ENCODE measurements at regions not wholly inside any gene's neighbourhood (a gene's known extent, or its start where the extent isn't known, plus 50 kb on each side); places are given as distances from the start of the nearest gene placed in this dataset.

GRCh38 chr1:216896146-216896545 lies 172.9 kb upstream of the ESRRG start:
- TF ChIP-seq CTCF (conservative IDR thresholded peaks at IDR 0.05; ENCODE audit: low read depth, low read length) (no peak), POLR2A (IDR thresholded peaks at IDR 0.05; ENCODE audit: low read depth, low read length) (no peak), RCOR1 (IDR thresholded peaks at IDR 0.05; ENCODE audit: insufficient replicate concordance, low read length) (no peak), ELK1 (IDR thresholded peaks at IDR 0.05; ENCODE audit: borderline replicate concordance, low read depth, low read length) (no peak), FOS (IDR thresholded peaks at IDR 0.05; ENCODE audit: low read depth, low read length) (no peak), RAD21 (IDR thresholded peaks at IDR 0.05; ENCODE audit: low read length) (no peak), CEBPB (IDR thresholded peaks at IDR 0.05; ENCODE audit: low read depth, low read length) (no peak), RFX5 (IDR thresholded peaks at IDR 0.05; ENCODE audit: low read depth, low read length) (no peak), MAZ (IDR thresholded peaks at IDR 0.05; ENCODE audit: borderline replicate concordance, low read depth, low read length) (no peak), SMC3 (IDR thresholded peaks at IDR 0.05; ENCODE audit: low read depth, low read length) (no peak), MAFK (IDR thresholded peaks at IDR 0.05; ENCODE audit: low read depth, low read length) (no peak), USF2 (IDR thresholded peaks at IDR 0.05; ENCODE audit: low read depth, low read length) (no peak), BHLHE40 (IDR thresholded peaks at IDR 0.05; ENCODE audit: low read depth, low read length) (no peak)

All from IMR-90 (cell line).